Sigmoid colon (tissue), 4 donors: ENCODE measurements at regions not wholly inside any gene's neighbourhood (a gene's known extent, or its start where the extent isn't known, plus 50 kb on each side); places are given as distances from the start of the nearest gene placed in this dataset.

Source experiments
- EP300 ChIP-seq, 4 donors: sonication (generic); formaldehyde crosslinking; IDR thresholded peaks; one replicate each; pipeline ENCODE4 v1.6.1; 2017; ENCODE audit warnings: antibody characterized with exemption in 4 of 4
- POLR2A ChIP-seq, 2 donors: fragments of 450-650 bp; IDR thresholded peaks; one replicate each; pipeline ENCODE4 v1.6.1; 2016; ENCODE audit warnings: antibody characterized with exemption in 2 of 2, mild to moderate bottlenecking in 2 of 2, moderate library complexity in 2 of 2
- POLR2AphosphoS5 ChIP-seq, 4 donors: sonication (generic); formaldehyde crosslinking; IDR thresholded peaks; one replicate each; pipeline ENCODE4 v1.6.1; 2017; ENCODE audit warnings: antibody characterized with exemption in 4 of 4
- TF ChIP-seq, protein P1 (sequence below), 4 experiments: fragments of 450-650 bp in 3 of 4; fragments of 200-600 bp in 1 of 4; IDR thresholded peaks; one replicate each; pipeline ENCODE4 v1.5.1; 2016 to 2019; ENCODE audit warnings: antibody characterized with exemption in 4 of 4, mild to moderate bottlenecking in 3 of 4, moderate library complexity in 2 of 4

DNA sequence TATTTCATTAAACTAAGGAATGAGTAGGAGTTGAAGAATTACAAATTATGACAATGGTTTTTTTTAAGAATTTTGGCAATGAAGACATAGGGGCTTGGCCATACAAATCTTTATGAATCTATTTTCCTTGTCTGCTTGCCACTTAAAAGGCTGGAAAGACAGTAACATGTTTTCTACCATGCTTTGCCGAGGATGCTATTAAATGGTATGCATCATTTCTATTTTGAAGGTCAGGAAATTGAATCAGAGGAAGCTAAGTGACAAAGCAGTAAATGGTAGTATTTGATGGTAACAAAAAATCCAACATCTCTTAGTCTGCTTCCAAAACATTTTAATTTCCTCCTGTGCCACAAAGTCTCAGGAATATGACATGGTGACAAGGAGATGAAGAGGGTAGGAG lies 287.2 kb downstream of the RFPL4B start:
- TF ChIP-seq, protein P1, sequence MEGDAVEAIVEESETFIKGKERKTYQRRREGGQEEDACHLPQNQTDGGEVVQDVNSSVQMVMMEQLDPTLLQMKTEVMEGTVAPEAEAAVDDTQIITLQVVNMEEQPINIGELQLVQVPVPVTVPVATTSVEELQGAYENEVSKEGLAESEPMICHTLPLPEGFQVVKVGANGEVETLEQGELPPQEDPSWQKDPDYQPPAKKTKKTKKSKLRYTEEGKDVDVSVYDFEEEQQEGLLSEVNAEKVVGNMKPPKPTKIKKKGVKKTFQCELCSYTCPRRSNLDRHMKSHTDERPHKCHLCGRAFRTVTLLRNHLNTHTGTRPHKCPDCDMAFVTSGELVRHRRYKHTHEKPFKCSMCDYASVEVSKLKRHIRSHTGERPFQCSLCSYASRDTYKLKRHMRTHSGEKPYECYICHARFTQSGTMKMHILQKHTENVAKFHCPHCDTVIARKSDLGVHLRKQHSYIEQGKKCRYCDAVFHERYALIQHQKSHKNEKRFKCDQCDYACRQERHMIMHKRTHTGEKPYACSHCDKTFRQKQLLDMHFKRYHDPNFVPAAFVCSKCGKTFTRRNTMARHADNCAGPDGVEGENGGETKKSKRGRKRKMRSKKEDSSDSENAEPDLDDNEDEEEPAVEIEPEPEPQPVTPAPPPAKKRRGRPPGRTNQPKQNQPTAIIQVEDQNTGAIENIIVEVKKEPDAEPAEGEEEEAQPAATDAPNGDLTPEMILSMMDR (IDR thresholded peaks at IDR 0.05), result no peak
- TF ChIP-seq POLR2AphosphoS5 (IDR thresholded peaks at IDR 0.05) (no peak), EP300 (IDR thresholded peaks at IDR 0.05) (no peak), POLR2A (IDR thresholded peaks at IDR 0.05) (no peak)
